Mesodermal cell (in vitro differentiated cells): ENCODE measurements at regions not wholly inside any gene's neighbourhood (a gene's known extent, or its start where the extent isn't known, plus 50 kb on each side); places are given as distances from the start of the nearest gene placed in this dataset.

Experiments used
- H3K27ac ChIP-seq: 2 replicates; pipeline ENCODE4 v1.7.0; 2013; ENCODE audit warnings: mild to moderate bottlenecking, low read depth, low read length, moderate library complexity; ENCODE audit not compliant: severe bottlenecking
- H3K36me3 ChIP-seq: 2 replicates; pipeline ENCODE4 v1.7.1; 2013; ENCODE audit warnings: mild to moderate bottlenecking, low read length, moderate library complexity; ENCODE audit not compliant: control insufficient read depth, insufficient read depth
- H3K4me1 ChIP-seq: one replicate; pipeline ENCODE4 v1.7.1; 2013; ENCODE audit warnings: mild to moderate bottlenecking, low read length; ENCODE audit not compliant: insufficient read depth, control insufficient read depth, poor library complexity, severe bottlenecking
- H3K4me3 ChIP-seq: 2 replicates; pipeline ENCODE4 v1.7.0; 2013; ENCODE audit warnings: low read length, control low read depth, mild to moderate bottlenecking; ENCODE audit not compliant: insufficient read depth, poor library complexity, severe bottlenecking; ENCODE audit errors: extremely low read depth
- H3K9me3 ChIP-seq: 2 replicates; pipeline ENCODE4 v1.7.1; 2013; ENCODE audit warnings: mild to moderate bottlenecking, low read length, moderate library complexity; ENCODE audit not compliant: control insufficient read depth
- WGBS, 2 experiments: methylation state at CpG; one replicate each; pipeline ENCODE4 v1.1.5; 2013; ENCODE audit warnings: missing lambda C conversion rate in 2 of 2; ENCODE audit not compliant: insufficient coverage in 2 of 2; 5-methylcytosine and 5-hydroxymethylcytosine counted together

DNA sequence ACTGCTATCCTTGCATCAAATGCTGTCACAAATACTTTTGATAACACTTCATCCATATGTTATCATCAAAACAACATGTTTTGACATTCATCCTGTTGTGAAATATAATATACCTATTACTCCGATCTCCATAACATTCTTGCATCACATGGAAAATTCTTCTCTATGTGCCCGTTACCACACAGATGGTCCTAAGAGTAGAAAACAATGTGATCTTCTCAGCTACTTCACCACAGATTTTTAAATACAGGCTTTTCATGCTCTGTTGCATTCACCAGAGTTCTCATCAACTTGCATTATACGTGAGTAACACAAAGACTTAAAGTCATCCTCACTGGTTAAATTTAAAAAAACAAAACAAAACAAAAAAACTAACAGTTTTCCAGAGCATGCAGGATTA is 1603.3 kb upstream of the ZEB2 start:
- H3K4me1 ChIP-seq = no peaks in the 10 kb centered on the region
- no peaks in the 10 kb centered on the region for H3K9me3 ChIP-seq
- H3K27ac ChIP-seq = no peak overlapping the region
- 92% methylated on average over 3 of the region's 3 CpGs; no CpG with 5 or more reads in 1 of the 2 experiments for WGBS, 2 experiments
- no peaks in the 10 kb centered on the region for H3K36me3 ChIP-seq
- no peak overlapping the region for H3K4me3 ChIP-seq

DNA sequence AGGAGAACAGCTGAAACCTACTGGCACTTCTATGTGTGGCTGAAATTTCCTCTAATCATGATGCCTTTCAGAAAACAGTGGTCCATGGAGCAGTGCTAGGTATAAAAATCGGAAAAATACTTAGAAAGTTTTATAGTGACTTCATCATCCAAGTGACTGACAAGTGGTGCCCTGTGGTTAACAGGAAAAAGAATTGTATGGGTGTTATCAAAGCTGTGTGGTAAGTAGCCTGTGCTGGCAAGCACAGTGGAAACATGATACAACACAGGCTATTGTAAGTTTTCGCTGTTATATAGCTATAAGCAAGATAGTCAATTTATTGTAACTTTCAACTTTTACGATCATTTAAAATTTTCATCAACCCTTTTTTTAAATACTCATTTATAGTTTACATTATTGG is 1599.7 kb upstream of the ZEB2 start:
- Histone ChIP-seq H3K4me1 (no peaks in the 10 kb centered on the region), H3K4me3 (no peak overlapping the region), H3K36me3 (no peaks in the 10 kb centered on the region), H3K9me3 (no peaks in the 10 kb centered on the region), H3K27ac (no peak overlapping the region)
- 80 to 100% methylated on average over 1 of the region's 3 CpGs for WGBS, 2 experiments

DNA sequence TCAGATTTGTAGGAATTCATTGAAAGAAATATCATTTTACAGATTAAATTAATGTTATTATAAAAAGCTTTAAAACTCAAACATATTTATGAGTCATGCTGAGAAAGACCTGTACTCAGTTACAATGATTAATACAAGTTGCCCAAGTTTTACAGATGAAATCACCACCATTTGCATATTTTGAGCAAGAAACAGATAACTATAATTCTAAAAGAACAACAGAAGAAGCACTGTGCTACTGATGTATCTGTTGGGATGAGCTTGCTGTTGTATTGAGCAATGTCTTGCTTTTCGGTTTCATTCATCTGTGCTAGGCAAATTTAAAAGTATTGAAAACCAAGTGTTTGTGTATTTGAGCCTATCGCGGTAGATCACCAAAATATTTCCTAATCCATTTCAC is 1589.1 kb upstream of the ZEB2 start:
- H3K4me3 ChIP-seq = no peak overlapping the region
- WGBS, 2 experiments = no CpG with 5 or more reads among the region's 3 CpGs
- H3K36me3 ChIP-seq = no peaks in the 10 kb centered on the region
- H3K4me1 ChIP-seq = no peaks in the 10 kb centered on the region
- H3K9me3 ChIP-seq = no peaks in the 10 kb centered on the region
- no peak overlapping the region for H3K27ac ChIP-seq

DNA sequence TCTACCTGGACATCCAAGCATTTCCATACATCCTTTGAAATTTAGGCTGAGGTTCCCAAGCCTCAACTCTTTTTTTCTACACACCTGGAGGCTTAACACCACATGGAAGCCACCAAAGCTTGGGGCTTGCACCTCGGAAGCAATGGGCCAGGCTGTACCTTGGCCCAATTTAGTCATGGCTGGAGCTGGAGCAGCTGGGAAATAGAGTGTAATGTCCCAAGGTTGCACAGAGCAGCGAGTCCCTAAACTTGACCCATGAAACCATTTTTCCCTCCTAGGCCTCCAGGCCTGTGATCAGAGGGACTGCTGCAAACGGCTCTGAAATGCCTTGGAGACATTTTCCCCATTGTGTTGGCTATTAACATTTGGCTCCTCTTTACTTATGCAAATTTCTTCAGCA is 1574.3 kb upstream of the ZEB2 start:
- no peak overlapping the region for H3K27ac ChIP-seq
- H3K4me1 ChIP-seq = no peaks in the 10 kb centered on the region
- peaks cover 20% of the 10 kb centered on the region for H3K9me3 ChIP-seq
- H3K36me3 ChIP-seq = no peaks in the 10 kb centered on the region
- 60 to 87% methylated on average over 2 to 3 of the region's 3 CpGs for WGBS, 2 experiments
- no peak overlapping the region for H3K4me3 ChIP-seq

DNA sequence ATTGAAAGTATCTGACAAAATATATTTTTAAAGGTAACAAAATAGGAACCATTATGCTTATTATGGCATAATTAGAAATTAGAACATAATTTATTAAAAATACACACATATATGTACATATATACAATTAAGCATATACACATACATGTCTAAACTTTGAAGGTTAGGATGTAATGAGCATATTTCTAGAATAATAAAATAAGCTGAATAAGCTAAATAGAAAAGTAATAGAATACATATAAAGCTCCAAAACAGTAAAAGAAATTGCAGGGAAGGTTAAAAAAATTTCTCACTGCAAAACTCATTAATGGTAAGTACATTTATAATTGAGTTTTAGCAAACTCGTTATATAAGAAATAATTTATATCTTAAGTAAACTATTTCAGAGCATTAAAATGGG is 1561.5 kb upstream of the ZEB2 start:
- H3K4me3 ChIP-seq = no peak overlapping the region
- H3K36me3 ChIP-seq = no peaks in the 10 kb centered on the region
- H3K27ac ChIP-seq = no peak overlapping the region
- no peaks in the 10 kb centered on the region for H3K9me3 ChIP-seq
- no peaks in the 10 kb centered on the region for H3K4me1 ChIP-seq
- WGBS, 2 experiments = no CpG with 5 or more reads among the region's 1 CpG

DNA sequence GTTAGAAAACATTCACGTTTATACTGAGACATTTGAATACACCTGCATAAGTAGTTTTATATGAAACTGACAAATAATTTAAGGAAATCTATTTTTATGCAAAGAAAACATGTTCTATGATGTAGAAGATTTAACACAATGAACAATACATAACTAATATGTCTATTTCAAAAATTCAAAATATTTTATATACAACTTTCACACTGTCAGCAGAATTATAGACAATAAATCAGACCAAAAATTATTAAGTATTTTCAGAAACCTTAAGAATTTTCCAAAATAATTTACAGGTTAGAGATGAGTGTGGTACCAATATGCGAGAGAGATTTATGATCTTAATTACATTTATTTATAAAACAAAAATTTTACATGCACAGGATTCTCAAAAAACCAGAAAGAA is 1561.0 kb upstream of the ZEB2 start:
- H3K4me1 ChIP-seq = no peaks in the 10 kb centered on the region
- H3K4me3 ChIP-seq = no peak overlapping the region
- H3K36me3 ChIP-seq = no peaks in the 10 kb centered on the region
- H3K9me3 ChIP-seq = no peaks in the 10 kb centered on the region
- no peak overlapping the region for H3K27ac ChIP-seq
- WGBS, 2 experiments = no CpG with 5 or more reads among the region's 2 CpGs

DNA sequence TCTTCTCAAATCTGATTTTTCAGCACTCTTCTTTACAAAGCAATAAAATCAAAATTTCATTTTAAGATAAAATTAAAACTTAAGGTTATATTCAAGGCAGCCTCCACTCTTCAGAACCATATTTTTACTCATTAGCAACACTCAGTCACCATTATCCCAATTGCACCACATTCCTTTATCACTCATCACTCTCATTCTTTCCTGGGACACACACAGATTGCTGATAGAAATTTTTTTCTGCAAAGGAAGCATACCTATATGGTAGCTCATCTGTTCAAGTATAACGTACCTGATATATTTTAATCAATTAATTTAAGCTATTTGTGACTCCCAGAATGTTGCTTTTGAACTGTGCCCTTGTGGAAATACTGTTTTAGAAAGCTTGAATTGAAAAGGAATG is 1559.3 kb upstream of the ZEB2 start:
- Histone ChIP-seq H3K4me1 (no peaks in the 10 kb centered on the region), H3K9me3 (no peaks in the 10 kb centered on the region), H3K36me3 (no peaks in the 10 kb centered on the region), H3K4me3 (no peak overlapping the region), H3K27ac (no peak overlapping the region)
- no CpG with 5 or more reads among the region's 1 CpG for WGBS, 2 experiments

GRCh38 chr2:146077156-146077555 is 1557.2 kb upstream of the ZEB2 start:
- Histone ChIP-seq H3K4me3 (no peak overlapping the region), H3K9me3 (no peaks in the 10 kb centered on the region), H3K4me1 (no peaks in the 10 kb centered on the region), H3K36me3 (no peaks in the 10 kb centered on the region), H3K27ac (no peak overlapping the region)
- WGBS, 2 experiments = no CpG with 5 or more reads among the region's 1 CpG

DNA sequence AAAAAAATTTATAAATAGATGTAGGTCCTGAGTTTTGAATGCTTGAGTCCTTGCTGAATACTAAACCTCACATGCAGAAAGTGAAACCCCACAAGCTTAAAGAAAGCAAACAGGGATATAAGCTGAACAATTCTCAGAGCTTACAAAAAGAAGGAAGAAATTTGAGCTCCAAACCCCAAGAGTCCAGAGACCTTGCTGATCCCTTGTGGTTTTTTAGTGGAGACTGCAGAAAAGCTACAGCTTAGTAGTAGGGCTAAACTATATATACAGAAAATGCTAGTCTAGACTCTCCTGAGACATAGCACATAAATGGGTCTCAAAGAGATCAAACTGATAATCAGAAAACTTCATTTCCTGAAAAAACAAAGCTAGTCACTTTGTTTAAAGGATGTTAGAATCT is 1548.1 kb upstream of the ZEB2 start:
- Histone ChIP-seq H3K9me3 (no peaks in the 10 kb centered on the region), H3K4me3 (no peak overlapping the region), H3K36me3 (no peaks in the 10 kb centered on the region), H3K4me1 (no peaks in the 10 kb centered on the region), H3K27ac (no peak overlapping the region)

DNA sequence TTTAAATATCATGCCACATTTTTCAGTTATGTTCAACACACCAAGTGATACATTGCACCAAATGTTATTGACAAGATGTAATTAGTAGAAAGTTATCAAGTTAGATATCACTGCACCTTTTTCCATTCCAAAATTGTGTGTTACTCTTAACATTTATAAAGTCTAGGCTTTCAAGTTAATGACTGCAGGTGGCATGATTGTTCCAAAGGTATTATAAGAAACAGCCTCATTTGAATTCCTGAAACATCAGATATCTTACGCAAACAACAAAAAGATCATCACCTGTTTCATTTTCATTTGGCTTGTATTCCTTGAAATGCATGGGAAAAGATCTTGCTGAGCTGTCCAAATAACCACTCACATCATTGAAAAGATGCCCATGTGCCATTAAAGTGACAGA is 1528.2 kb upstream of the ZEB2 start:
- no peaks in the 10 kb centered on the region for H3K9me3 ChIP-seq
- no peak overlapping the region for H3K27ac ChIP-seq
- WGBS, 2 experiments = no CpG with 5 or more reads among the region's 1 CpG
- no peak overlapping the region for H3K4me3 ChIP-seq
- H3K4me1 ChIP-seq = no peaks in the 10 kb centered on the region
- no peaks in the 10 kb centered on the region for H3K36me3 ChIP-seq

- Histone ChIP-seq H3K27ac (no peak overlapping the region), H3K36me3 (no peaks in the 10 kb centered on the region), H3K4me3 (no peak overlapping the region), H3K9me3 (no peaks in the 10 kb centered on the region), H3K4me1 (no peaks in the 10 kb centered on the region)
- 57% methylated on average over 1 of the region's 8 CpGs; no CpG with 5 or more reads in 1 of the 2 experiments for WGBS, 2 experiments
Observed at GRCh38 chr2:146041274-146041910, 1521.5 kb upstream of the ZEB2 start.
